ENCODE measurements at regions not wholly inside any gene's neighbourhood (a gene's known extent, or its start where the extent isn't known, plus 50 kb on each side); places are given as distances from the start of the nearest gene placed in this dataset.

GRCh38 chr5:68000805-68001204 lies 214.8 kb upstream of the PIK3R1 start:
- TF ChIP-seq CTCF (IDR thresholded peaks at IDR 0.05) (no peak), POLR2A (IDR thresholded peaks at IDR 0.05) (no peak)

Measured in uterus (tissue), 2 donors.